ENCODE measurements at regions not wholly inside any gene's neighbourhood (a gene's known extent, or its start where the extent isn't known, plus 50 kb on each side); places are given as distances from the start of the nearest gene placed in this dataset.

DNA sequence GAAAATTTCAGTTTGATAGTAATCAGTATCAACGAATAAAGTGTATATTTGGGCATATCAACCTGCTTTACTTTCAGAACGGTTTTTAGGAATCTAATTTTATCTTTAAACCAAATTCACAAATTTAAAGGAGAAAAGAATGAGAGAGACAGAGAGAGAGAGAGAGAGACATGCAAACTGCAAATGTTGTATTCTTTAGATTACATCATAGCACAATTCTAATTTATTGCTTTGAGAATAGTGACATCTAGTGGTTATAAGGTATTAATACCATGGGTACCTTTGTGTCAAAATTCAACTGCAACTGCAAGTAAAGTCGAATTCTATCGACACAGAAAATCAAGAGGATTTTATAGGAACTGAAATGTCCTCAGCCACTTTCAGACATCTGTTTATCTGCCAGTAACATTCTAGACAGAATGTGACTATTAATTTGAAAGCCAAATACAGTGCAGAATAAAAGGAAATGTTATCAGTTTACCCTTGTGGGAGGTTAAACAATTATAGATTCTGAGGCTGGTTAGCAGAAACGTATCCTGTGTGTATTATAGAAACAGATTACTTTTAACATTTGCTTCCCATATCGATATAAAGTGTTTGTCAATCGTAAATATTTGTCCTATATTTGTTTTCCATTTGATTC is 529.8 kb upstream of the VRK2 start:
- ChIA-PET POLR2A (ENCODE audit: partially characterized antibody) (no interaction called here), CTCF (ENCODE audit: partially characterized antibody) (interaction anchor here (1.2 to 3.1 kb wide), 2 partner anchors 19 to 1334 kb away, joined by 3 to 9 read pairs; no protein-coding TSS in a partner anchor)
- Histone ChIP-seq H3K79me2 (ENCODE audit: control insufficient read depth in 1 of 2, insufficient read depth in 2 of 2, low read length in 2 of 2) (no peaks in the 10 kb centered on the region), H3K4me1 (replicated peaks in 1 of 4; ENCODE audit: control insufficient read depth in 3 of 4, insufficient read depth in 4 of 4, low read length in 3 of 4) (no peaks in the 10 kb centered on the region), H3K4me2 (ENCODE audit: insufficient read depth in 1 of 2, low read depth in 2 of 2, low read length in 2 of 2) (no peak overlapping the region), H3K79me1 (ENCODE audit: low read depth, low read length) (no peaks in the 10 kb centered on the region), H2BK120ac (replicated peaks; ENCODE audit: low read depth, low read length) (no peak overlapping the region), H3K36me3 (ENCODE audit: control insufficient read depth in 2 of 4, insufficient read depth in 4 of 4, low read length in 3 of 4) (no peaks in the 10 kb centered on the region), H2BK15ac (ENCODE audit: low read length) (no peak overlapping the region), H4K5ac (ENCODE audit: insufficient read length, low read depth, low read length) (no peak overlapping the region), H2BK12ac (ENCODE audit: low read depth, low read length) (no peak overlapping the region), H4K91ac (replicated peaks; ENCODE audit: insufficient read length, low read length) (no peak overlapping the region), H4K8ac (ENCODE audit: extremely low read depth, insufficient read depth, low read length) (no peak overlapping the region), H3K27me3 (replicated peaks in 1 of 4; ENCODE audit: control insufficient read depth in 3 of 4, extremely low read depth in 1 of 4, insufficient read depth in 3 of 4, low read length in 3 of 4) (no peaks in the 10 kb centered on the region), H3K23me2 (ENCODE audit: low read depth, low read length) (no peaks in the 10 kb centered on the region), H3K23ac (ENCODE audit: insufficient read length) (no peak overlapping the region), H2AFZ (ENCODE audit: low read length) (no peak overlapping the region), H2AK5ac (ENCODE audit: low read depth, low read length) (no peak overlapping the region), H2BK20ac (ENCODE audit: low read length) (no peak overlapping the region), H4K20me1 (replicated peaks in 1 of 2; ENCODE audit: control insufficient read depth in 1 of 2, insufficient read depth in 2 of 2, low read length in 2 of 2) (no peaks in the 10 kb centered on the region), H2BK5ac (ENCODE audit: low read depth, low read length) (no peak overlapping the region), H3K9ac (replicated peaks in 1 of 4; ENCODE audit: extremely low read depth in 1 of 4, low read depth in 3 of 4, low read length in 3 of 4) (no peak overlapping the region), H3K27ac (ENCODE audit: low read depth, low read length) (no peak overlapping the region), H3K4ac (replicated peaks; ENCODE audit: insufficient read length, low read depth, low read length) (no peak overlapping the region), H3K56ac (replicated peaks; ENCODE audit: insufficient read length, low read depth, low read length) (no peak overlapping the region), H3K4me3 (ENCODE audit: extremely low read depth in 1 of 4, insufficient read depth in 2 of 4, low read depth in 3 of 4, low read length in 4 of 4) (no peak overlapping the region), H3K9me3 (ENCODE audit: insufficient read depth in 2 of 2, low read depth in 1 of 2, low read length in 1 of 2) (no peaks in the 10 kb centered on the region), H3K18ac (ENCODE audit: extremely low read depth, low read length) (no peak overlapping the region), H3K14ac (ENCODE audit: insufficient read length) (no peak overlapping the region)
- TF ChIP-seq, protein P1, sequence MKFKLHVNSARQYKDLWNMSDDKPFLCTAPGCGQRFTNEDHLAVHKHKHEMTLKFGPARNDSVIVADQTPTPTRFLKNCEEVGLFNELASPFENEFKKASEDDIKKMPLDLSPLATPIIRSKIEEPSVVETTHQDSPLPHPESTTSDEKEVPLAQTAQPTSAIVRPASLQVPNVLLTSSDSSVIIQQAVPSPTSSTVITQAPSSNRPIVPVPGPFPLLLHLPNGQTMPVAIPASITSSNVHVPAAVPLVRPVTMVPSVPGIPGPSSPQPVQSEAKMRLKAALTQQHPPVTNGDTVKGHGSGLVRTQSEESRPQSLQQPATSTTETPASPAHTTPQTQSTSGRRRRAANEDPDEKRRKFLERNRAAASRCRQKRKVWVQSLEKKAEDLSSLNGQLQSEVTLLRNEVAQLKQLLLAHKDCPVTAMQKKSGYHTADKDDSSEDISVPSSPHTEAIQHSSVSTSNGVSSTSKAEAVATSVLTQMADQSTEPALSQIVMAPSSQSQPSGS (IDR thresholded peaks at IDR 0.05; ENCODE audit: low read length): peak; percentile 88; the same call in 1 of the 2 replicates
- TF ChIP-seq, protein P2, sequence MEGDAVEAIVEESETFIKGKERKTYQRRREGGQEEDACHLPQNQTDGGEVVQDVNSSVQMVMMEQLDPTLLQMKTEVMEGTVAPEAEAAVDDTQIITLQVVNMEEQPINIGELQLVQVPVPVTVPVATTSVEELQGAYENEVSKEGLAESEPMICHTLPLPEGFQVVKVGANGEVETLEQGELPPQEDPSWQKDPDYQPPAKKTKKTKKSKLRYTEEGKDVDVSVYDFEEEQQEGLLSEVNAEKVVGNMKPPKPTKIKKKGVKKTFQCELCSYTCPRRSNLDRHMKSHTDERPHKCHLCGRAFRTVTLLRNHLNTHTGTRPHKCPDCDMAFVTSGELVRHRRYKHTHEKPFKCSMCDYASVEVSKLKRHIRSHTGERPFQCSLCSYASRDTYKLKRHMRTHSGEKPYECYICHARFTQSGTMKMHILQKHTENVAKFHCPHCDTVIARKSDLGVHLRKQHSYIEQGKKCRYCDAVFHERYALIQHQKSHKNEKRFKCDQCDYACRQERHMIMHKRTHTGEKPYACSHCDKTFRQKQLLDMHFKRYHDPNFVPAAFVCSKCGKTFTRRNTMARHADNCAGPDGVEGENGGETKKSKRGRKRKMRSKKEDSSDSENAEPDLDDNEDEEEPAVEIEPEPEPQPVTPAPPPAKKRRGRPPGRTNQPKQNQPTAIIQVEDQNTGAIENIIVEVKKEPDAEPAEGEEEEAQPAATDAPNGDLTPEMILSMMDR (IDR thresholded peaks at IDR 0.05; ENCODE audit: control extremely low read depth in 1 of 3, insufficient read depth in 1 of 3, low read depth in 1 of 3, low read length in 3 of 3): peak in 2 of 3 experiments; percentile 20 to 45; a peak in 2 of 4 replicates
- no peak for TF ChIP-seq ASH2L (IDR thresholded peaks at IDR 0.05; ENCODE audit: low read length)
- no peak for TF ChIP-seq HDAC2 (IDR thresholded peaks at IDR 0.05; ENCODE audit: borderline replicate concordance in 1 of 2, low read depth in 2 of 2, low read length in 2 of 2)
- TF ChIP-seq RAD21 (IDR thresholded peaks at IDR 0.05 in 1 of 2, conservative IDR thresholded peaks at IDR 0.05 in 1 of 2; ENCODE audit: low read depth in 2 of 2, low read length in 2 of 2): peak; percentile 67 to 79
- peak; percentile 83 for TF ChIP-seq JUND (IDR thresholded peaks at IDR 0.05; ENCODE audit: low read length)
- TF ChIP-seq CEBPB (IDR thresholded peaks at IDR 0.05; ENCODE audit: low read depth, low read length): peak; percentile 89
- peak; percentile 72 for FAIRE-seq
- no peak for DNase-seq (ENCODE audit: low read depth in 1 of 2, low spot score in 2 of 2)
- 45% methylated on average over 7 of the region's 7 CpGs; no CpG with 5 or more reads in 1 of the 2 experiments for WGBS, 2 experiments (ENCODE audit: extremely low coverage in 1 of 2, insufficient coverage in 1 of 2, insufficient read length in 1 of 2, insufficient replicate concordance in 2 of 2, low coverage in 1 of 2, low lambda C conversion rate in 2 of 2, missing lambda C conversion rate in 1 of 2)

Measured in H1 (cell line).